Hepatocyte (in vitro differentiated cells): ENCODE measurements at regions not wholly inside any gene's neighbourhood (a gene's known extent, or its start where the extent isn't known, plus 50 kb on each side); places are given as distances from the start of the nearest gene placed in this dataset.
A peak's percentile ranks its signal among the peaks of the same experiment; 100 is the strongest.

ENCODE experiments used
- DNase-seq: peaks from one replicate; pipeline ENCODE4 v3.0.0-alpha.2; 2016; ENCODE audit warnings: low spot score
- H2AFZ ChIP-seq: fragments of 200-600 bp; sonication (generic); 2 replicates; pipeline ENCODE4 v1.6.0; 2016; ENCODE audit warnings: antibody characterized with exemption, mild to moderate bottlenecking
- H3K27ac ChIP-seq: fragments of 200-600 bp; sonication (generic); 2 replicates; pipeline ENCODE4 v1.5.1; 2016; ENCODE audit warnings: mild to moderate bottlenecking
- H3K27me3 ChIP-seq: fragments of 200-600 bp; sonication (generic); 2 replicates; pipeline ENCODE4 v1.6.1; 2016
- H3K36me3 ChIP-seq: fragments of 200-600 bp; sonication (generic); replicated peaks from 2 replicates; pipeline ENCODE4 v1.5.1; 2016; ENCODE audit warnings: low read depth; ENCODE audit not compliant: insufficient read depth
- H3K4me1 ChIP-seq: fragments of 200-600 bp; sonication (generic); 2 replicates; pipeline ENCODE4 v1.5.1; 2016; ENCODE audit warnings: mild to moderate bottlenecking, moderate library complexity; ENCODE audit not compliant: insufficient read depth
- H3K4me2 ChIP-seq: fragments of 200-600 bp; sonication (generic); 2 replicates; pipeline ENCODE4 v1.6.0; 2016
- H3K4me3 ChIP-seq: fragments of 200-600 bp; sonication (generic); 2 replicates; pipeline ENCODE4 v1.5.1; 2016; ENCODE audit warnings: mild to moderate bottlenecking
- H3K79me2 ChIP-seq: fragments of 200-600 bp; sonication (generic); 2 replicates; pipeline ENCODE4 v1.6.0; 2017; ENCODE audit warnings: mild to moderate bottlenecking
- H3K9me2 ChIP-seq: fragments of 200-600 bp; sonication (generic); replicated peaks from 2 replicates; pipeline ENCODE4 v1.6.0; 2017; ENCODE audit warnings: mild to moderate bottlenecking; ENCODE audit not compliant: insufficient read depth
- H3K9me3 ChIP-seq: fragments of 200-600 bp; sonication (generic); 2 replicates; pipeline ENCODE4 v1.5.1; 2016; ENCODE audit warnings: low read depth, mild to moderate bottlenecking
- H4K20me1 ChIP-seq: fragments of 200-600 bp; sonication (generic); 2 replicates; pipeline ENCODE4 v1.6.0; 2016; ENCODE audit warnings: mild to moderate bottlenecking; ENCODE audit not compliant: insufficient read depth, poor library complexity, severe bottlenecking
- EZH2 ChIP-seq: fragments of 200-600 bp; sonication (generic); IDR thresholded peaks from 2 replicates; pipeline ENCODE4 v1.6.1; 2016; ENCODE audit warnings: antibody characterized with exemption, mild to moderate bottlenecking, borderline replicate concordance
- EZH2phosphoT487 ChIP-seq: fragments of 200-600 bp; sonication (generic); IDR thresholded peaks from one replicate; pipeline ENCODE4 v1.6.1; 2018; ENCODE audit warnings: antibody characterized with exemption, mild to moderate bottlenecking, low read depth, moderate library complexity; ENCODE audit not compliant: unreplicated experiment, severe bottlenecking
- WGBS: methylation state at CpG from one replicate; pipeline ENCODE4 v1.1.6; 2016; ENCODE audit warnings: low lambda C conversion rate; ENCODE audit errors: missing lambda C conversion rate; 5-methylcytosine and 5-hydroxymethylcytosine counted together
- TF ChIP-seq, protein P1 (sequence below): fragments of 200-600 bp; sonication (generic); IDR thresholded peaks from 2 replicates; pipeline ENCODE4 v1.5.1; 2016; ENCODE audit warnings: antibody characterized with exemption, mild to moderate bottlenecking; ENCODE audit not compliant: poor library complexity

DNA sequence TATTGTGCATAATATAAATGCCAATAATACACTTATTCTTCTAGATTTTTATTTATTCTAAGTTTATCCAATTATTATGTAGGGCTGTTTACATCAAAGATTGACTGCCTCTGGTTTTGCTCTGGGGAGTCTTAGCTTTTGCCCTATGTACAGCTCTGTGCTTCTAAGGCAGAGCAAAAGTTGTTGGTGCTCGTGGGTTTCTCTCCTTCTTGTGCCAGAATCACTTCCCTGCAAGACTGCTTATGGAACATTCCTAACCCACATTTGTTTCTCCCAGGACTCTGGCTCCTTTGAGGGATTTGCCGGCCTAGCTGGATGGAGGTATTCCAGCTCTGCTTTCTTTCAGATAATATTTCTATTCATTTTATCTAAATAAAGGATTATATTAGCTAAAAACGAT, 849.1 kb downstream of the USP25 start:
- 38% methylated on average over 3 of the region's 3 CpGs for WGBS
- DNase-seq, result no peak

DNA sequence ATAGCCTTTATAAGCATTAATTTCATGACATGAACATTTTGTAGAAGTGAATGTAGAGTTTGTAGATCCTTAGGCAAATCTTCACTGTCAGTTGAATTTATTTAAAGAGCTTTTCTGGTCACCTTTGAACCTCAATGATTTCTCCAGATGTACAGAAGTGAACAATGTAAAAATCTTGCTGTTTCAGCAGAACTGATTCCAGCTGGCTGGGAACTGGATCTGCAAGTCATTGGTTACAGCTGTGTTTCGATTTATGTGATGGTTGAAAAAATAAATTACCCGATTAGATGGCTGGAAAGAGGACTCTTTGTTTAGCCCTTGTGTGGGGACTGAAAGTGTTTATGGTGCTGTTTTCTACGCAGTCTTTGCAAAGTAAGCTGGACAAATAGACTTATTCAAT, 849.8 kb downstream of the USP25 start:
- peak overlapping the region; percentile 61 for H3K27ac ChIP-seq
- no peaks in the 10 kb centered on the region for H3K36me3 ChIP-seq
- no peaks in the 10 kb centered on the region for H3K9me3 ChIP-seq
- H3K4me2 ChIP-seq, result peak overlapping the region; percentile 0
- H3K27me3 ChIP-seq, result no peaks in the 10 kb centered on the region
- TF ChIP-seq EZH2, result no peak
- peak; percentile 75 for TF ChIP-seq EZH2phosphoT487
- WGBS, result 43% methylated on average over 3 of the region's 3 CpGs
- no peaks in the 10 kb centered on the region for H3K9me2 ChIP-seq
- H3K4me1 ChIP-seq, result peaks cover 12% of the 10 kb centered on the region
- no peak overlapping the region for H2AFZ ChIP-seq
- no peaks in the 10 kb centered on the region for H3K79me2 ChIP-seq
- no peak overlapping the region for H3K4me3 ChIP-seq
- no peaks in the 10 kb centered on the region for H4K20me1 ChIP-seq
- peak; percentile 59 for DNase-seq

More for the DNA sequence above, 849.1 kb downstream of the USP25 start:
- H3K9me3 ChIP-seq, result no peaks in the 10 kb centered on the region
- TF ChIP-seq EZH2phosphoT487 (no peak), EZH2 (no peak)
- TF ChIP-seq, protein P1, sequence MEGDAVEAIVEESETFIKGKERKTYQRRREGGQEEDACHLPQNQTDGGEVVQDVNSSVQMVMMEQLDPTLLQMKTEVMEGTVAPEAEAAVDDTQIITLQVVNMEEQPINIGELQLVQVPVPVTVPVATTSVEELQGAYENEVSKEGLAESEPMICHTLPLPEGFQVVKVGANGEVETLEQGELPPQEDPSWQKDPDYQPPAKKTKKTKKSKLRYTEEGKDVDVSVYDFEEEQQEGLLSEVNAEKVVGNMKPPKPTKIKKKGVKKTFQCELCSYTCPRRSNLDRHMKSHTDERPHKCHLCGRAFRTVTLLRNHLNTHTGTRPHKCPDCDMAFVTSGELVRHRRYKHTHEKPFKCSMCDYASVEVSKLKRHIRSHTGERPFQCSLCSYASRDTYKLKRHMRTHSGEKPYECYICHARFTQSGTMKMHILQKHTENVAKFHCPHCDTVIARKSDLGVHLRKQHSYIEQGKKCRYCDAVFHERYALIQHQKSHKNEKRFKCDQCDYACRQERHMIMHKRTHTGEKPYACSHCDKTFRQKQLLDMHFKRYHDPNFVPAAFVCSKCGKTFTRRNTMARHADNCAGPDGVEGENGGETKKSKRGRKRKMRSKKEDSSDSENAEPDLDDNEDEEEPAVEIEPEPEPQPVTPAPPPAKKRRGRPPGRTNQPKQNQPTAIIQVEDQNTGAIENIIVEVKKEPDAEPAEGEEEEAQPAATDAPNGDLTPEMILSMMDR, result no peak
- peaks cover 12% of the 10 kb centered on the region for H3K4me1 ChIP-seq
- no peak overlapping the region for H2AFZ ChIP-seq
- H3K27me3 ChIP-seq, result no peaks in the 10 kb centered on the region
- peak overlapping the region; percentile 21 for H3K27ac ChIP-seq
- H3K79me2 ChIP-seq, result no peaks in the 10 kb centered on the region
- H3K4me2 ChIP-seq, result peak overlapping the region; percentile 0
- no peaks in the 10 kb centered on the region for H3K36me3 ChIP-seq
- H3K9me2 ChIP-seq, result no peaks in the 10 kb centered on the region
- H3K4me3 ChIP-seq, result no peak overlapping the region
- H4K20me1 ChIP-seq, result no peaks in the 10 kb centered on the region

DNA sequence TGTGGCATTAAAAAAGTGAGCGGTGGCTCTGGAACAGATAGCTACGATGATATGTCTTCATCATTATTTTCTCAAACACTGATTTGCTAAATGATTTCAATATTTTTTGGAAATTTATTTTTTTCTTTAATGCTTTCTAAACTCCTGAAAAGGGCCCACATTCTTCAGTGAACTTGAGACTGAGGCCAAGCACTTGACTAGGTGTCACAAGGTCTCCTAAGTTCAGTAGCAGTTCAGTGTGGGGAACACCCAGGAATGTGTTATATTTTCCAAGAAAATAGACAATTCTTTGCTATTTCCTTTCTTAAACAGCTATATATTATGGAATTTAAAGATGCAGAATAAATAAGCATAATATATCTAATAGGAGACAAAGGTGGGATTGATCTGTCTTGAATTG, 850.9 kb downstream of the USP25 start:
- peak overlapping the region; percentile 61 for H3K27ac ChIP-seq
- WGBS, result 60% methylated on average over 2 of the region's 2 CpGs

DNA sequence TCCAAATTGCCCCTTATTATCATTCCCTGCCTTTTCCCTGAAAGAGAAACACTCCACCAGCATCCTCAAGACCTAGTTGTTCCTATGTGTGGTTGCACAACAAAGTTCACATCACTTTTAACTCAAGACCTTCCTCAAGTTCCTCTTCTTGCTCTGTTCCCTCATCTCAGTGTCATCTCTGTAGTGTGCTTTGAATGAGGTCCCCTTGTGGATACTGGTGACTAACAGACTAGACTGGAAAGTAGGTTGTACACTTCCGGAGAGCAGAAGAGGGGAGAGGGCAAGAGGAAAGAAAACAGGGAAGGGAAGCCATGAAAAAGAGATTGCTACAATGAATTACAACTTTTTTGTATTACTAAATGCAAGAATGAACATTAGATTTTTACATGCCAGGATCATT, 853.8 kb downstream of the USP25 start:
- H4K20me1 ChIP-seq, result no peaks in the 10 kb centered on the region
- 96% methylated on average over 1 of the region's 1 CpG for WGBS
- no peak overlapping the region for H3K4me2 ChIP-seq
- H3K4me3 ChIP-seq, result no peak overlapping the region
- H2AFZ ChIP-seq, result no peak overlapping the region
- H3K27me3 ChIP-seq, result no peaks in the 10 kb centered on the region
- TF ChIP-seq EZH2, result no peak
- TF ChIP-seq, protein P1, result no peak
- no peak for TF ChIP-seq EZH2phosphoT487
- no peak overlapping the region for H3K27ac ChIP-seq
- H3K9me3 ChIP-seq, result no peaks in the 10 kb centered on the region
- H3K79me2 ChIP-seq, result no peaks in the 10 kb centered on the region
- peaks cover 21% of the 10 kb centered on the region for H3K4me1 ChIP-seq
- no peaks in the 10 kb centered on the region for H3K36me3 ChIP-seq
- H3K9me2 ChIP-seq, result no peaks in the 10 kb centered on the region
- no peak for DNase-seq

More for the DNA sequence above, 850.9 kb downstream of the USP25 start:
- H3K9me2 ChIP-seq, result no peaks in the 10 kb centered on the region
- TF ChIP-seq, protein P1, result no peak
- TF ChIP-seq EZH2phosphoT487, result no peak
- TF ChIP-seq EZH2, result no peak
- H2AFZ ChIP-seq, result no peak overlapping the region
- no peaks in the 10 kb centered on the region for H3K36me3 ChIP-seq
- peak overlapping the region; percentile 41 for H3K4me2 ChIP-seq
- no peaks in the 10 kb centered on the region for H3K79me2 ChIP-seq
- no peaks in the 10 kb centered on the region for H4K20me1 ChIP-seq
- no peaks in the 10 kb centered on the region for H3K9me3 ChIP-seq
- no peaks in the 10 kb centered on the region for H3K27me3 ChIP-seq
- H3K4me1 ChIP-seq, result peaks cover 12% of the 10 kb centered on the region
- no peak for DNase-seq
- no peak overlapping the region for H3K4me3 ChIP-seq
